AG04450 (cell line): ENCODE measurements at regions not wholly inside any gene's neighbourhood (a gene's known extent, or its start where the extent isn't known, plus 50 kb on each side); places are given as distances from the start of the nearest gene placed in this dataset.

Experiments
- CTCF ChIA-PET: fragments of 300-600, 350-600 bp; formaldehyde crosslinking; extraction: SDS; loops from one replicate; lab custom pipeline; 2022; ENCODE audit warnings: antibody characterized with exemption, inconsistent platforms; lab: Charles Lee
- POLR2A ChIA-PET: fragments of 350-600 bp; formaldehyde crosslinking; extraction: SDS; loops from one replicate; lab custom pipeline; 2021; ENCODE audit warnings: antibody characterized with exemption, inconsistent platforms; lab: Yijun Ruan, JAX
- DNase-seq: peaks from one replicate; pipeline ENCODE4 v3.0.0-alpha.2; 2011; ENCODE audit warnings: low read depth, low spot score
- H3K27ac ChIP-seq: one replicate; pipeline ENCODE4 v1.5.1; 2012; ENCODE audit warnings: low read depth, low read length, control low read depth
- H3K27me3 ChIP-seq: one replicate; pipeline ENCODE4 v1.6.0; 2012; ENCODE audit warnings: low read length; ENCODE audit not compliant: control insufficient read depth, insufficient read depth
- H3K4me3 ChIP-seq: 2 replicates; pipeline ENCODE4 v1.5.1; 2011; ENCODE audit warnings: mild to moderate bottlenecking, low read depth, low read length, control low read depth
- H3K9me3 ChIP-seq: 2 replicates; pipeline ENCODE4 v1.5.1; 2012; ENCODE audit warnings: low read length; ENCODE audit not compliant: control insufficient read depth, insufficient read depth
- CTCF ChIP-seq: IDR thresholded peaks from 2 replicates; pipeline ENCODE4 v1.5.1; 2011; ENCODE audit warnings: low read depth, low read length, control low read depth, inconsistent platforms

- POLR2A ChIA-PET = interaction anchor here (0.7 kb wide), 1 partner anchor 496 kb away, joined by 3 read pairs; no protein-coding TSS in a partner anchor
- CTCF ChIA-PET = no interaction called here
- H3K27me3 ChIP-seq = no peaks in the 10 kb centered on the region
- H3K4me3 ChIP-seq = no peak overlapping the region
- no peak for DNase-seq
- H3K27ac ChIP-seq = no peak overlapping the region
- no peak for TF ChIP-seq CTCF
- H3K9me3 ChIP-seq = no peaks in the 10 kb centered on the region
Observed at GRCh38 chrX:17299206-17299605, 75.8 kb upstream of the NHS start.

- no peak overlapping the region for H3K27ac ChIP-seq
- H3K27me3 ChIP-seq = no peaks in the 10 kb centered on the region
- H3K4me3 ChIP-seq = no peak overlapping the region
- no peak for TF ChIP-seq CTCF
- H3K9me3 ChIP-seq = no peaks in the 10 kb centered on the region
- no peak for DNase-seq
- ChIA-PET CTCF (no interaction called here), POLR2A (no interaction called here)
Observed at GRCh38 chrX:17323397-17323796, 51.6 kb upstream of the NHS start.
